BE2C (cell line): ENCODE measurements at regions not wholly inside any gene's neighbourhood (a gene's known extent, or its start where the extent isn't known, plus 50 kb on each side); places are given as distances from the start of the nearest gene placed in this dataset.
"Not testable (repeated sequence)": the region's sequence is repeated elsewhere in the genome, so short reads cannot be mapped to it uniquely, and the experiment has no call there.

Experiments
- DNase-seq: peaks from one replicate; pipeline ENCODE4 v3.0.0-alpha.2; 2020
- H3K27me3 ChIP-seq: fragments of 250-450 bp; sonication (Bioruptor Pico); 2 replicates; pipeline ENCODE4 v1.5.1; 2020; ENCODE audit warnings: mild to moderate bottlenecking
- H3K36me3 ChIP-seq: fragments of 250-450 bp; sonication (Bioruptor Pico); 2 replicates; pipeline ENCODE4 v1.5.1; 2020; ENCODE audit warnings: mild to moderate bottlenecking
- H3K4me1 ChIP-seq: fragments of 250-450 bp; sonication (Bioruptor Pico); 2 replicates; pipeline ENCODE4 v1.5.1; 2020
- H3K4me3 ChIP-seq: 2 replicates; pipeline ENCODE4 v1.5.1; 2011; ENCODE audit warnings: low read depth, low read length
- H3K9me3 ChIP-seq: fragments of 250-450 bp; sonication (Bioruptor Pico); 2 replicates; pipeline ENCODE4 v1.5.1; 2020
- TF ChIP-seq, protein P1 (sequence below): IDR thresholded peaks from 2 replicates; pipeline ENCODE4 v1.5.1; 2012; ENCODE audit warnings: mild to moderate bottlenecking, low read depth, low read length

DNA sequence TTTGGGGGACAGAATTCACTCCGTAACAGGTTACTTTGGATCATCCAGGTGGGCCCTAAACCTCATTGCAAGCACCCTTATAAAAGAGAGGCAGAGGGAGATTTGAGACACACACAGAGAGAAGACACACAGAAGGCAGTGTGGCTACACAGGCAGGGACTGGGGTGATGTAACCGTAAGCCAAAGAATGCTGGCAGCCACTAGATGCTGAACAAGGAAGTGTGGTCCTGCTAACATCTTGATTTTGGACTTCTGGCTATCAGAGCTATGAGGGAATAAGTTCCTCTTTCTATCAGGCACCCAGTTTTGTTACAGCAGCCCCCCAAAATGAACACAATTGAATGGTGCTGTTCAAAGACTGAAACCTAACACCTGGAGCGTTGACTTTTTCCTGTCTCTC lies 191.3 kb upstream of the MYLIP start:
- Histone ChIP-seq H3K4me1 (no peaks in the 10 kb centered on the region), H3K9me3 (no peaks in the 10 kb centered on the region), H3K4me3 (no peak overlapping the region), H3K36me3 (no peaks in the 10 kb centered on the region), H3K27me3 (no peaks in the 10 kb centered on the region)
- TF ChIP-seq, protein P1, sequence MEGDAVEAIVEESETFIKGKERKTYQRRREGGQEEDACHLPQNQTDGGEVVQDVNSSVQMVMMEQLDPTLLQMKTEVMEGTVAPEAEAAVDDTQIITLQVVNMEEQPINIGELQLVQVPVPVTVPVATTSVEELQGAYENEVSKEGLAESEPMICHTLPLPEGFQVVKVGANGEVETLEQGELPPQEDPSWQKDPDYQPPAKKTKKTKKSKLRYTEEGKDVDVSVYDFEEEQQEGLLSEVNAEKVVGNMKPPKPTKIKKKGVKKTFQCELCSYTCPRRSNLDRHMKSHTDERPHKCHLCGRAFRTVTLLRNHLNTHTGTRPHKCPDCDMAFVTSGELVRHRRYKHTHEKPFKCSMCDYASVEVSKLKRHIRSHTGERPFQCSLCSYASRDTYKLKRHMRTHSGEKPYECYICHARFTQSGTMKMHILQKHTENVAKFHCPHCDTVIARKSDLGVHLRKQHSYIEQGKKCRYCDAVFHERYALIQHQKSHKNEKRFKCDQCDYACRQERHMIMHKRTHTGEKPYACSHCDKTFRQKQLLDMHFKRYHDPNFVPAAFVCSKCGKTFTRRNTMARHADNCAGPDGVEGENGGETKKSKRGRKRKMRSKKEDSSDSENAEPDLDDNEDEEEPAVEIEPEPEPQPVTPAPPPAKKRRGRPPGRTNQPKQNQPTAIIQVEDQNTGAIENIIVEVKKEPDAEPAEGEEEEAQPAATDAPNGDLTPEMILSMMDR, result no peak
- no peak for DNase-seq

DNA sequence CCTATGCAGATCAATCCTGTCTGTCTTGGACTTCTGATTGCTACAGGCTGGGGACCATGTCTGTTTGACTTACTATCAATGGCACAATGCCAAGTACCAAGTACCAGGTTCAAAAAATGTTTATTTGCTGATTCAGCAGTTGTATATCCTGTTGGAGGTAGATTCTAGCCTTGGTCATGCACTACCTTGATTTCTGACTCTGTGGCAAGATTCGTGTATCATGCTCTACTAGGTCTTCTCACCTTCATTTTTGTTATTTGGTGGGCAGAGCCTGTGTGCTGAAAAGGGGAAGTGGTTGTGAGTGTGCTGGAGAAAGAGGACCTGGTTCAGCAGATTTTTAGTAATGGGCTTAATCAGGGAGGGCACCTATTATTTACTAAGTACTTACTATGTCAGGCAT lies 192.4 kb upstream of the MYLIP start:
- Histone ChIP-seq H3K9me3 (no peaks in the 10 kb centered on the region), H3K4me1 (no peaks in the 10 kb centered on the region), H3K27me3 (no peaks in the 10 kb centered on the region), H3K4me3 (no peak overlapping the region), H3K36me3 (no peaks in the 10 kb centered on the region)
- no peak for DNase-seq
- TF ChIP-seq, protein P1, result no peak

DNA sequence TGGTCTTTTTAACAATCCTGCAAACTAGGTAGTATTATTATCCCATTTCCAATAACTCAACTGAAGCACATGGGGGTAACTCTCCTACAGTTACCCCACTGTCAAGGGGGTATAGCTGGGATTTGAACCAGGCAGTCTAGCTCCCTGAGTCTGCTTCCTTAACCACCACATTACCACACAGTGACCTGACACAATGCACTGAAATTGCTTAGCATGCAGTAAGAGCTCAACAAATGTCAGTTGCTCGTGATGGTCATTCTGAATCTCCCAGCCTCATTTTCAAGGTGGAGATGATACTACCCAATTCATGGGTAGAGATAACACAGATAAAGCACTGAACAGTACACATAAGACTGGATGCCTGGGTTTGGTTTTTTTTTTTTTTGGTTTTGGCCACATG lies 193.2 kb upstream of the MYLIP start:
- no peak for DNase-seq
- TF ChIP-seq, protein P1, result no peak
- Histone ChIP-seq H3K4me3 (no peak overlapping the region), H3K36me3 (no peaks in the 10 kb centered on the region), H3K27me3 (no peaks in the 10 kb centered on the region), H3K4me1 (no peaks in the 10 kb centered on the region), H3K9me3 (no peaks in the 10 kb centered on the region)

DNA sequence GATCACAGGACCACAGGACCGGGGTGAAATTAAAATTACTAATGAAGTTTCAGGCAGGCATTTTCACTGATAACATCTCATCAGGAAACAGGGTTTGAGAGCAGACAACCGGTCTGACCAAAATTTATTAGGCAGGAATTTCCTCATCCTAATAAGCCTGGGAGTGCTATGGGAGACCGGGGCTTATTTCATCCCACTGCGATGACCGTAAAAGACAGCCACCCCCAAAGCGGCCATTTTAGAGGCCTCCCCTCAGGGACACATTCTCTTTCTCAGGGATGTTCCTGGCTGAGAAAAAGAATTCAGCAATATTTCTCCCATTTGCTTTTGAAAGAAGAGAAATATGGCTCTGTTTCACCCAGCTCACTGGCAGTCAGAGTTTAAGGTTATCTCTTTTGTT lies 197.2 kb upstream of the MYLIP start:
- DNase-seq, H3K36me3 ChIP-seq, H3K27me3 ChIP-seq, H3K4me1 ChIP-seq, H3K9me3 ChIP-seq, H3K4me3 ChIP-seq: not testable (repeated sequence)

DNA sequence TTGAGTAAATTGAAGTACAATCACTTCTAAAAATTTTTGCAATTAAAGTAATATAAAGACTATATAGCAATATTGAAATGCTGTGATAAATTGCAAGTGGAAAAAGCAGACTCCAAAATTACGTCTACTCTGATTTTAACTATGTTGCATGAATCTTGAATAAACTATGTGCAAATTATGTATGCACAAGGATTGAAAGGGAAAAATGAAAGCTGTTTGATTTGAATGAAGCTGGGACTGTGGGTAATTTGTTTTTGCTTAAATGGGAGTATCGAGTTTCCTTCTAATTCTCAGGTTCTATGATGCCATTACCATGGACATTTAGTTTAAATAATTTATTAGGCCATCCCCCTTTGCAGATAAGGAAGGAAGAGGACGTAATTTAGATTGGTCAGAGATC lies 198.7 kb upstream of the MYLIP start:
- Histone ChIP-seq H3K27me3 (no peaks in the 10 kb centered on the region), H3K36me3 (no peaks in the 10 kb centered on the region), H3K4me3 (no peak overlapping the region), H3K4me1 (no peaks in the 10 kb centered on the region), H3K9me3 (no peaks in the 10 kb centered on the region)
- TF ChIP-seq, protein P1, result no peak
- no peak for DNase-seq

DNA sequence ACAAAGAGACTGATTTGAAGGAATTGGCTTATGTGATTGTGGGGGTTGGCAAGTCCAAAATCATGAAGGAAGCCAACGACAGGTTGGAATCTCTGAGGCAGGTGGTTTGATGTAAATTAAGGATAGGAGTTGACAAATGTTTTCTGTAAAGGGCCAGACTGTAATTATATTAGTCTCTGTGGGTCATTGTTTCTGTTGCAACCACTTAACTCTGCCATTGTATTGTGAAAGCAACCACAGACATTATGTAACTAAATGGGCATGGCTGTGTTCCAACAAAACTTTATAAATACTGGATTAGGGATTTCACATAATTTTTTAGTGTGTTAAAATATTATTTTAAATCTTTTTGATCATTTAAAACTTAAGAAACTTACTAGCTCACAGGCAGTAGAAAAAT lies 199.2 kb upstream of the MYLIP start:
- H3K4me1 ChIP-seq, result no peaks in the 10 kb centered on the region
- H3K36me3 ChIP-seq, result no peaks in the 10 kb centered on the region
- H3K27me3 ChIP-seq, result no peaks in the 10 kb centered on the region
- DNase-seq, result no peak
- TF ChIP-seq, protein P1, result no peak
- no peaks in the 10 kb centered on the region for H3K9me3 ChIP-seq
- H3K4me3 ChIP-seq, result no peak overlapping the region
